ENCODE measurements at regions not wholly inside any gene's neighbourhood (a gene's known extent, or its start where the extent isn't known, plus 50 kb on each side); places are given as distances from the start of the nearest gene placed in this dataset.

GRCh38 chr3:69579306-69580041 lies 159.8 kb upstream of the MITF start:
- Histone ChIP-seq H3K36me3 (no peaks in the 10 kb centered on the region), H3K27ac (no peak overlapping the region), H3K4me3 (ENCODE audit: low read depth in 1 of 2, low read length in 1 of 2) (no peak overlapping the region), H3K9me3 (no peaks in the 10 kb centered on the region), H3K27me3 (peaks cover 11% of the 10 kb centered on the region), H3K4me1 (ENCODE audit: control insufficient read depth in 1 of 2, insufficient read depth in 1 of 2, low read depth in 1 of 2, low read length in 1 of 2) (no peaks in the 10 kb centered on the region)
- TF ChIP-seq CTCF (IDR thresholded peaks at IDR 0.05), result no peak

GRCh38 chr3:69569520-69569919 lies 169.7 kb upstream of the MITF start:
- Histone ChIP-seq H3K4me1 (ENCODE audit: control insufficient read depth in 1 of 2, insufficient read depth in 1 of 2, low read depth in 1 of 2, low read length in 1 of 2) (no peaks in the 10 kb centered on the region), H3K27ac (no peak overlapping the region), H3K9me3 (no peaks in the 10 kb centered on the region), H3K36me3 (no peaks in the 10 kb centered on the region), H3K27me3 (peaks cover 4% of the 10 kb centered on the region), H3K4me3 (ENCODE audit: low read depth in 1 of 2, low read length in 1 of 2) (no peak overlapping the region)
- no peak for TF ChIP-seq CTCF (IDR thresholded peaks at IDR 0.05)

- Histone ChIP-seq H3K4me3 (ENCODE audit: low read depth in 1 of 2, low read length in 1 of 2) (no peak overlapping the region), H3K27me3 (peaks cover 4% of the 10 kb centered on the region), H3K27ac (no peak overlapping the region), H3K9me3 (no peaks in the 10 kb centered on the region), H3K36me3 (no peaks in the 10 kb centered on the region), H3K4me1 (ENCODE audit: control insufficient read depth in 1 of 2, insufficient read depth in 1 of 2, low read depth in 1 of 2, low read length in 1 of 2) (no peaks in the 10 kb centered on the region)
- no peak for TF ChIP-seq CTCF (IDR thresholded peaks at IDR 0.05)
These were observed 170.3 kb upstream of the MITF start for GRCh38 chr3:69568951-69569350.

GRCh38 chr3:69568458-69568857 lies 170.8 kb upstream of the MITF start:
- no peak overlapping the region for H3K27ac ChIP-seq
- H3K27me3 ChIP-seq, result peaks cover 4% of the 10 kb centered on the region
- no peaks in the 10 kb centered on the region for H3K9me3 ChIP-seq
- no peaks in the 10 kb centered on the region for H3K4me1 ChIP-seq (ENCODE audit: control insufficient read depth in 1 of 2, insufficient read depth in 1 of 2, low read depth in 1 of 2, low read length in 1 of 2)
- no peaks in the 10 kb centered on the region for H3K36me3 ChIP-seq
- H3K4me3 ChIP-seq (ENCODE audit: low read depth in 1 of 2, low read length in 1 of 2), result no peak overlapping the region
- no peak for TF ChIP-seq CTCF (IDR thresholded peaks at IDR 0.05)

- TF ChIP-seq CTCF (IDR thresholded peaks at IDR 0.05), result no peak
- no peak overlapping the region for H3K27ac ChIP-seq
- no peak overlapping the region for H3K4me3 ChIP-seq (ENCODE audit: low read depth in 1 of 2, low read length in 1 of 2)
- no peaks in the 10 kb centered on the region for H3K9me3 ChIP-seq
- no peaks in the 10 kb centered on the region for H3K36me3 ChIP-seq
- H3K27me3 ChIP-seq, result peaks cover 4% of the 10 kb centered on the region
- H3K4me1 ChIP-seq (ENCODE audit: control insufficient read depth in 1 of 2, insufficient read depth in 1 of 2, low read depth in 1 of 2, low read length in 1 of 2), result no peaks in the 10 kb centered on the region
These were observed 171.6 kb upstream of the MITF start for GRCh38 chr3:69567710-69568052.

Data from neutrophil (primary cell).